ENCODE measurements at regions not wholly inside any gene's neighbourhood (a gene's known extent, or its start where the extent isn't known, plus 50 kb on each side); places are given as distances from the start of the nearest gene placed in this dataset.
"Not testable (repeated sequence)": the region's sequence is repeated elsewhere in the genome, so short reads cannot be mapped to it uniquely, and the experiment has no call there.

DNA sequence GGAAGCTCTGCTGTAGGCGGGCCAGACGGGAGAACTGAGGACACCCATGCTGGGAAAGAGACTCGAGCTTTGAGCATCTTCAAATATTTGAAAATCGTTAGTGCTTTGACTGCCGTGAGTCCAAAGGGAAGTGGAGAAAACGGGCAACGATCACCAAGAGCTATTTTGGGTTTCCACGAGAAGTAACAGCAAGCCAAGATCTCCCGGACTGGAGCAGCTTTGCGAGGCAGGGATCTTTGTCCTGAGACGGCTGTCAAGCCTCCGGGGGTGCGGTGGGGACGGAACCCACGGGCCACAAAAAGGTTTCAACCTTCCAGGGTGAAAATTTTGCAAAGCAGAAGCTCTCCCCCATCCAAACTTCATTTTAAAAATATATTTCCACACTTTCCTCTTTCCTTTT lies 195.8 kb downstream of the NDUFA10 start:
- Mint-ChIP-seq H3K27me3 (ENCODE audit: unreplicated experiment) (peaks cover 13% of the 10 kb centered on the region), H3K9me3 (ENCODE audit: unreplicated experiment) (peaks cover 14% of the 10 kb centered on the region), H3K27ac (ENCODE audit: unreplicated experiment) (no peak overlapping the region), H3K4me3 (ENCODE audit: unreplicated experiment) (no peak overlapping the region), H3K36me3 (ENCODE audit: unreplicated experiment) (peaks cover 9% of the 10 kb centered on the region), H3K4me1 (ENCODE audit: low read depth, unreplicated experiment) (peaks cover 15% of the 10 kb centered on the region)
- no peak for DNase-seq
- TF ChIP-seq, protein P1, sequence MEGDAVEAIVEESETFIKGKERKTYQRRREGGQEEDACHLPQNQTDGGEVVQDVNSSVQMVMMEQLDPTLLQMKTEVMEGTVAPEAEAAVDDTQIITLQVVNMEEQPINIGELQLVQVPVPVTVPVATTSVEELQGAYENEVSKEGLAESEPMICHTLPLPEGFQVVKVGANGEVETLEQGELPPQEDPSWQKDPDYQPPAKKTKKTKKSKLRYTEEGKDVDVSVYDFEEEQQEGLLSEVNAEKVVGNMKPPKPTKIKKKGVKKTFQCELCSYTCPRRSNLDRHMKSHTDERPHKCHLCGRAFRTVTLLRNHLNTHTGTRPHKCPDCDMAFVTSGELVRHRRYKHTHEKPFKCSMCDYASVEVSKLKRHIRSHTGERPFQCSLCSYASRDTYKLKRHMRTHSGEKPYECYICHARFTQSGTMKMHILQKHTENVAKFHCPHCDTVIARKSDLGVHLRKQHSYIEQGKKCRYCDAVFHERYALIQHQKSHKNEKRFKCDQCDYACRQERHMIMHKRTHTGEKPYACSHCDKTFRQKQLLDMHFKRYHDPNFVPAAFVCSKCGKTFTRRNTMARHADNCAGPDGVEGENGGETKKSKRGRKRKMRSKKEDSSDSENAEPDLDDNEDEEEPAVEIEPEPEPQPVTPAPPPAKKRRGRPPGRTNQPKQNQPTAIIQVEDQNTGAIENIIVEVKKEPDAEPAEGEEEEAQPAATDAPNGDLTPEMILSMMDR (IDR thresholded peaks at IDR 0.05; ENCODE audit: partially characterized antibody, unreplicated experiment) = no peak

DNA sequence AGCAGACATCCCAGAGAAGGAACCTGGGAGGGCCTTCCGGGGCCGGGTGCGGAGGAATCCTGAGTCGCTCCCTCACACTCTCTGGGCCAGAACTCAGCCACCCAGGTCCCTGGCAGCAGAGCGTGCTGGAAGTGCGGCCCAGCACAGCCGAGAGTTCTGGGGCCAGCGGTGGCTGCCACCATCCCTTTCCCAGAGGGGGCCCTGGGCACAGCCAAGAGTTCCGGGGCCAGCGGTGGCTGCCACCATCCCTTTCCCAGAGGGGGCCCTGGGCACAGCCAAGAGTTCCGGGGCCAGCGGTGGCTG lies 196.2 kb downstream of the NDUFA10 start:
- not testable (repeated sequence) for H3K4me3 Mint-ChIP-seq (ENCODE audit: unreplicated experiment)

DNA sequence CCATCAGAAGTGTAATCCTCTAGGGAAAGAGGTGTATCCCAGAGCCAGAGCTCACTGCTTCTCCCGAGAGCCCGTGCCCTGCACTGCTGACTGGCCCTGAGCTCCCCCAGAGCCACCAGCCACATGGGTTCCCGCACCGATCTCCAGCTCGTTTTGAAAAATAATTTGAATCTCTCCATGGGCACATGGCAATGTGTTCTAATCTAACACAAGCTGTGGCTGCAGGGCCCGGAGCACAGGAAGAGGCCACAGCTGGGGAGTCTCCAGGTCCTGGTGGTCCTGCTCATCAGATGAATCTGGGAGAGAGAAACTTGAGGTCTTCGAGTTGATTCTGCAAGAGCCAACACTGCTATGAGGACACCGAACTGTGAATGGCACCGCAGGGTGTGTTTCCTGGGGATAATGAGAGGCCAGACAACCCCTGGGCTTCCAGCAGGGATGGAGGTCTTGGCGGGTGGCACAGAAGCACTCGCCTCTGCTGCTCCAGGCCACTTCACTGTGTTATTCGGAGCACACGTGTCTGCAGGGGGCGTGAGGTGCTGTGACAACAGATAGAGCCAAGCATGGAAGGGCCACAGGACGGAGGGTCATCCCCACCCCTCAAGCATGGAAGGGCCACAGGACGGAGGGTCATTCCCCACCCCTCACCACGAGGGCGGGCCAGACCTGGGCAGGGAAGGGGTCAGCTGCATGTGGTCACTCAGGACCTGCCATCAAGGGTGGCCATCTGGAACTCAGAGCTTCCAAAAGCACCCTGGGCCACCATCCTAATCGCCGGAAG lies 196.8 kb downstream of the NDUFA10 start:
- Mint-ChIP-seq H3K9me3 (ENCODE audit: unreplicated experiment) (peaks cover 14% of the 10 kb centered on the region), H3K27ac (ENCODE audit: unreplicated experiment) (no peak overlapping the region), H3K4me1 (ENCODE audit: low read depth, unreplicated experiment) (peaks cover 15% of the 10 kb centered on the region), H3K27me3 (ENCODE audit: unreplicated experiment) (peaks cover 14% of the 10 kb centered on the region), H3K4me3 (ENCODE audit: unreplicated experiment) (no peak overlapping the region), H3K36me3 (ENCODE audit: unreplicated experiment) (peaks cover 9% of the 10 kb centered on the region)
- TF ChIP-seq, protein P1 (IDR thresholded peaks at IDR 0.05; ENCODE audit: partially characterized antibody, unreplicated experiment) = no peak
- DNase-seq = no peak

More for the DNA sequence above, 196.2 kb downstream of the NDUFA10 start:
- DNase-seq; H3K36me3 Mint-ChIP-seq (ENCODE audit: unreplicated experiment); H3K27ac Mint-ChIP-seq (ENCODE audit: unreplicated experiment): not testable (repeated sequence)
- H3K27me3 Mint-ChIP-seq (ENCODE audit: unreplicated experiment) = peaks cover 14% of the 10 kb centered on the region
- peaks cover 15% of the 10 kb centered on the region for H3K4me1 Mint-ChIP-seq (ENCODE audit: low read depth, unreplicated experiment)
- peaks cover 14% of the 10 kb centered on the region for H3K9me3 Mint-ChIP-seq (ENCODE audit: unreplicated experiment)

DNA sequence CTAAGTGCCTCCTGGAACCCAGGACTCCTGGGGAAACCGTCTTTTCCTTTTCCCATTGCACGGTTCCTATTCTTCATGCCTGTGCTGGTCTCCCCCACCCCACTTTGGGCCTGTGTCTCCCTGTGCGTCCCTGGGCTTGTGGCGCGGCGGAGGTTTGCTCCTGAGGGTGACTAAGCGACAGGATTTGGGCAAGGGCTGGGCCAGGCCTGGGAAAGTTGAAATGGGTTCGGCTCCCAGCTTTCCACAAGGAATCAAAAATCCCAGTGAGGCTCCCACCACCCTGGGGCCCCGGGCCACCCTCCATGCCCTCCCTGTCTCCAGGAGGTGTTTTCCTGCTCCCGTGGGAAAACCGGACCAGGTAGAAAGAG lies 197.6 kb downstream of the NDUFA10 start:
- H3K9me3 Mint-ChIP-seq (ENCODE audit: unreplicated experiment) = peaks cover 12% of the 10 kb centered on the region
- TF ChIP-seq, protein P1 (IDR thresholded peaks at IDR 0.05; ENCODE audit: partially characterized antibody, unreplicated experiment) = no peak
- peaks cover 15% of the 10 kb centered on the region for H3K4me1 Mint-ChIP-seq (ENCODE audit: low read depth, unreplicated experiment)
- peaks cover 14% of the 10 kb centered on the region for H3K27me3 Mint-ChIP-seq (ENCODE audit: unreplicated experiment)
- no peak for DNase-seq
- H3K36me3 Mint-ChIP-seq (ENCODE audit: unreplicated experiment) = peaks cover 9% of the 10 kb centered on the region
- no peak overlapping the region for H3K27ac Mint-ChIP-seq (ENCODE audit: unreplicated experiment)
- no peak overlapping the region for H3K4me3 Mint-ChIP-seq (ENCODE audit: unreplicated experiment)

GRCh38 chr2:239826786-239827522 lies 198.2 kb downstream of the NDUFA10 start:
- Mint-ChIP-seq H3K4me1 (ENCODE audit: low read depth, unreplicated experiment) (peaks cover 14% of the 10 kb centered on the region), H3K4me3 (ENCODE audit: unreplicated experiment) (no peak overlapping the region), H3K27me3 (ENCODE audit: unreplicated experiment) (peaks cover 14% of the 10 kb centered on the region), H3K27ac (ENCODE audit: unreplicated experiment) (no peak overlapping the region), H3K9me3 (ENCODE audit: unreplicated experiment) (peaks cover 13% of the 10 kb centered on the region), H3K36me3 (ENCODE audit: unreplicated experiment) (peaks cover 4% of the 10 kb centered on the region)
- no peak for DNase-seq
- TF ChIP-seq, protein P1 (IDR thresholded peaks at IDR 0.05; ENCODE audit: partially characterized antibody, unreplicated experiment) = no peak
